ENCODE measurements at regions not wholly inside any gene's neighbourhood (a gene's known extent, or its start where the extent isn't known, plus 50 kb on each side); places are given as distances from the start of the nearest gene placed in this dataset.

DNA sequence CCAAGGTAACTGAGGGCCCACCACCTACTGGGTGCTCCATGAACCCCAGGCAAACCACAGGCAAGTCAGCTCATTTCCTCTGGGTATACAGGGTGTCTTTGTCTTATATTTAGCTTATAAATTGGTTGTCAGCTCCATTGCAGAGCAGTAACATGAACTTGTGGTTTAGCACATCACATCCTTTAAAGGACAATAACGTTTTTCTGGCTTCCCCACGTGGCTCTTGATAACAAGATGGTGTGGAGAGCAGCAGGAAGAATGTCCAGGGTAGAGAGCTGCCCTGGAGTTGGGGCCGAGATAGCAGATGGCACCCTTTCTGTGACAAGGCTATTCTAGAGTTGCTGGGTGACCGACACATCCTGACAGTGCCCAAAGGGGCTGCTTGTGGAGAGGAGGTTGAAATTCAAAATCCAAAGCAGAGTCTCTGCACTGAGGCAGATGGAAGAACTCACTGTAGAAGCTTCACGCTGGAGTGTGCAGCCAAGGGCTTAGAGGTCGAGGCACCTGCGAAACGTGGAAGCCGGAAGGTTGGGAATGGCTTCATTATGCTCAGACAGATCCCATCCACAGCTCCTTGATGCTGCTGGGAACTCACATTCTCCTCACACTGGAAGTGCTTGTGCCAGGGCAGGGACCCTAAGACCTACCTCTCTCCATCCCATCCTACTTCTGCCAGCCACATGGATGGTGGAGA is 133.0 kb upstream of the FRY start:
- no peak for DNase-seq

DNA sequence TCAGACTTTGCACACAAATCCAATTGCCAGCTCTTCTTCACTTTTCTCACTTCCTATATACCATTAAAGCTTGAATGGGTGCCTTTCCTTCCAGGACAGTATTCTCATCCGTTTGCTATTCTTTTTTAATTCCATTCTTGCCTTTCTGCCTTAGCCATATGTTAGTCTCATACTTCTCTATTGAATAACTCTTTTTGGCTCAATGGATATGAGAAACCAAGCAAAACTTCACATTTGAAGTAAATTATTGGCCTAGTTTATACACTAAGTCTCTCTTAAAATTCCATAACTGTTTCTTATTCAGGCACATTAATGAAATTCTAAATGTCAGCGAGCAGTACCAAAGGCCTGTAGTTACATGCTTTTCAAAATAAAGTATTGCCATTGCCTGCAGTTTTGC is 129.6 kb upstream of the FRY start:
- no peak for DNase-seq

DNA sequence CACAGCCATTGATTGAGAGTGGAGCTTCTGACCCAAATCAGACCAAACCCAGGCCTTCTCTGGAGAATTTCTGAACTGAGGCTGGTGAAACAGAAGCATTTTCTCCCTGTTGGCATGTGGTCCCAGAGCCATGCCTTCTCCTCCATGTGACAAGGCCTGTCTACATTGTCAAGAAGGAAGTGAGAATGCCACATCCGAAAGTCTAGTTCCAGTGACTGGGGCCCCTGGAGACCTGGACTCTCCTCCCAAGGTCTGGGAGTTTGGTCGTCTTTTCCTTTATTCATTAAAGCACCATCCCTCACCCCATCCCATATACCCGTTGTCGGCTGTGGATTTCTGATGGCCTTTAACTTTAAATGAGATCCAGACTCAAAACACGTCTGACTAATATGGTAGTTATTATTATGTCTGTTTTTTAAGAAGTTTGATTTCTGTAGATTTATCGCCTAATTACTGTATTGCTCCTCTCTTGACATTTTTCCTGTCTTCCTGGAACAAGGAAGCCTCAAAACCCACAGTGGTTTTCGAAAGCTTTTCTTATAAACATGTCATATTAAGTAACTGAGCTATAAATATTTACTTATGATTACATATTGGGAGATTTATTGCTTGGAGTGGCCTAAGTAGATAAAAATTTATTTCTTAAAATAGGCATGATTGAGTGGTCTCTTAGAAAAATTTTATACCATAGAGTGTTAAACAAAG is 128.3 kb upstream of the FRY start:
- no peak for DNase-seq

DNA sequence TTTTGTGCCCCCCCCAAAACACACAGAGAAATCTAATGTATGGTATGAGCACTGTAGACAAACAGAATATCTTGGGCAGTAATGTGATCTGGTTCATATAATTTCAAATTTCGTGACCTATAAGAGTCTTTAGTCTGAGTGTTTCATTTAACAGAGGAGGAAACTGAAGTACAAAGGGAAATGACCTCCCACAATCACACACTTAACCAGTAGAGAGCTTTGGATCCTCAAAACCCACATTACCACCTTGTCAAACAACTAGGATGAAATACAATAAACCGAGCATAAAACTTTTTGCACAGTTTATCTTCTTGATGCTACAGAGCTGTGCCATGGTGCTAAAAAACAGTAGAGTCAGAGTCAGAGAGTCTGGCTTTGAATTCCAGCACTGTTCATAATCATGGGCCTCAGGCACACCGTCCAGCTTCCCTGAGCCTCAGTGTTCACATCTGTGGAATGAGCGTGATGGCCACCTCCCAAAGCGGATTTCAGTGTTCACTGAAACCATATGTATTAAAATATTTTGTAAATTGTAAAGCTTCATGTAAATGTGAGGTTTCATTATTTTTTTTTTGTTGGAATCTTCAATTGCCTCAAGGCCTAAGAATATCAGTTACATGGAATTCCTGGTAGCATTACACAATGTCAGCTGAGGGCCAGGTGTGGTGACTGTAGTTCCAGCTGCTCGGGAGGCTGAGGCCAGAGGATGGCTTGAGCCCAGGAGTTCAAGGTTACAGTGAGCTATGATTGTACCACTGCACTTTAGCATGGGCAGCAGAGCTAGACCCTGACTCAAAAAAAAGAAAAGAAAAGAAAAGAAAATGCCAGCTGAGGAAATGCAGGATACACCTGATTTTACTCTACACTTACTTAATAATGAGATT is 126.4 kb upstream of the FRY start:
- DNase-seq = no peak

DNA sequence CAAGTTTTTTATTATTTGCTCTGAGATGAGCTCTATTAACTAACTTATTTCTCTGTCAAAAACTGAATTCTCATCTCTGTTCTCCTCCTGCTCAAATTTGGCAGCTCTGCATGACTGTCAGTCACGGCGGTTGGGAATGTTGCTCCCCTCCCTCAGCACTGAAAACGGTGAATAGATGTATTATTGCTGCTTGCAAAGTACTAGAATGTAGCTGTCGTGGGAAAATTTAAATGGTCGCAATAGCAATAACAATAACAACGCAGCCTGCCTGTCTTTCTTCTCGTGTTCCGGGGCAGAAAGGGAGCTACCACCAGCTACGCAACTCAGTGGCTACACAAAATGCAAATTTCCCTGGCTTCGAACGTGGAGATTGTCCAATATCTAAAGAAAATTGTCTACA is 125.6 kb upstream of the FRY start:
- no peak for DNase-seq

DNA sequence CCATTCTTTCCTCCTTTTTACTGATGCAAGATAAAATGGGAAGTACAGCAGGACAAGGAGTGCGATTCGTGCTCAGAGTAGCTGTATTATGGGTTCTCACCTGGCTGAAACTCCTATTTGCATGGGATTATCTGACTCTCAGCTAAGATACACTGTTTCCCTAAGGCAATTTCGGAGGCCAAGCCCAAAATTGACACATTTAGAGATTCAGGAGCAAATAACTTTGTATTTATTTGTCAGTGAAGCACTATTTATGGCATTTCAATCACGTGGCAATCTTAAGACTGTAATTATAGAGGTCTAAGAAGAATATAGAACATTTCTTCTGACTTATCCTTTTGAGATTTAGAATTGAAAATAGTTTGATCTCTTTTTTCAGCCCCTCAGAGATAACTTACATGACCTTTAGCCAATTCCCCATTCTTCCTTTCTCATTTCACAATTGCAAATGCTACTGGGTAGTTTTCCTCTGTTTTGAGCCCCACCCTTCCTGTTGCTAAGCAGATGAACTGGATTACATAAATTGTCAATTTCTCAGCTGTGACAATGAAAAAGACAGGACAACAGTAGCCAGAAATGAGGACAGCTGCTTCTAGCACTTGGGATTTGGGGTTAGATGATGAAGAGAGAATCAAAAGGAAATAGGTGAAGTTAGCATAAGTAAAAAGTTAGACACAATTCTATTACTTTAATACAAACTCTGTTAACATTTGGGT is 122.7 kb upstream of the FRY start:
- no peak for DNase-seq

DNA sequence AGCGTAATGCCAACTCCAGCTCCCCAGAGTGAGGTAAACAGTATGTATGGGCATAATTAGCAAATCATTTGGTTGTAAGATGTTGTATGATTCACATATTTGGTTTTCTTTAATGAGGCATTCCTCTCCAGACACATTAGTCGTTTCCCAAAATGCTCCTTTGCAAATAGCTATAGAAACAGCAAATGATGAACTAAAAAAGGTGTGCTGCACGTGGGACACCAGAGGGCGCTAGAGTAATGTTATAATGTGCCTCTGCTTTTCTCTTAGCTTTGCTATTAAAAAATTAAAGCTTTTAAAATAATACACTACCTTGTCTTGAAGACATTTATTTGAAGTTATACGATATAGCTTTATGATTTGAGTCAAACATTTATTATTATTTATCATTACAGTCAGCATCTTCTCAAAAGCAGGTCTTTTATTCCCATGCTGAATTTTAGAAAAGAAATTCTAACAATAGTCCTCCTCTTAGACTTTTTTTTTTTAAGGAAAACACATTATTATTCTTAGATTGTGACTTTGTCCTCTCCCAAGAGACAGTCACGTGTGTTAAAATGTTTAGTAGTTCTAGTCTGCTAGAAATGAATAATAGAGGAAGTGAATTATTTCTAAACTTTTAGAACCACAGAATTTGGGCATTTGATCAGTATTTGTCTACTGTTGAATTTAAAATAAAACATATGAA is 121.6 kb upstream of the FRY start:
- DNase-seq = peak; percentile 32

DNA sequence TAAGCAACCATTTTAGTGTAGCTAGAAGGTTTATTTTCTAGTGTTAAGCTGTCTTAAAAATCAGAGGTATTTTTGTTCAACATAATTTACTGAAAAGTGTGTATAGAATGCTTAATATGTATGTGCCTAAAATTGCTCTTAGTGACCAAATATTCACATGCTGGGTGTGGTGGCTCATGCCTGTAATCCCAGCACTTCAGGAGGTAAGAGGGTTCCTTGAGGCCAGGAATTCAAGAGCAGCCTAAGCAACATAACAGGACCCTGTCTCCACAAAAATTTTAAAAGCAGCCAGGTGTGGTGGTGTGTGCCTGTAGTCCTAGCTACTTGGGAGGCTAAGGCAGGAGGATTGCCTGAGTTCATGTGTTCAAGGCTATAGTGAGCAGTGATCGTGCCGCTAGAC is 120.9 kb upstream of the FRY start:
- DNase-seq = no peak

DNA sequence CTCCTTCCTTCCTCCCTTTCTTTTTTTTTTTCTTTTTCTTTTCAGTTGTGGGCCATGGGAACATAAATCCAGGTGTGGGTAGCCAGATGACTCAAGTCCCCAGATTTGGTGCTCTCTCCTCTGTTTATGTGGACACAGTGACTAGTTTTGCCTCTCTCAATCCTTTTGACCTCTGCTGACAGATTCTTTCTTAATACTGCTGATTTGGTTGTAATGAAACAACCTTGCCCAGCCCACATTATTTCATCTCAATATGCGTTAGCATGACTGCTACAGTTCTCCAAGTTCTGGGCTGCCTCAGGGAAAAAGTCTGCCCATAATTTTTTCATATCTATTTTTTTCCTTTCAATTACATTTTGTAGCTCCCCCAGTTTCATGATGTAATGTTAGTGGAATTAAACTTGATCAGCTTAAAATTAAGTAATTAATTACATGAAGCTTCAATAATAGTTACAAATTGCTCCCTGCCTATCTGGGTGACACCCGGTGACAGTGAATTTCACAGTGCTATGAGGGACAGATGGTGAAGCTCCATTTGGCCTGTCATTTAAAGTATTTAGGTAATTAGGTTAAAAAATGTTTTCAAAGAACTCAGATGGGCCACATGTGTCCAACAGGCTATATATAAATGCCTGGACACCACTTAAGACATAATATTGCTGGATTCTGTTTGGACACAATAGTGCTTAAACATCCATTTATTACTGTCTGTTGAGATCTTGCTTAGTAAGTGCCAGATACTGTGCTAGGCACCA is 118.8 kb upstream of the FRY start:
- DNase-seq = no peak

DNA sequence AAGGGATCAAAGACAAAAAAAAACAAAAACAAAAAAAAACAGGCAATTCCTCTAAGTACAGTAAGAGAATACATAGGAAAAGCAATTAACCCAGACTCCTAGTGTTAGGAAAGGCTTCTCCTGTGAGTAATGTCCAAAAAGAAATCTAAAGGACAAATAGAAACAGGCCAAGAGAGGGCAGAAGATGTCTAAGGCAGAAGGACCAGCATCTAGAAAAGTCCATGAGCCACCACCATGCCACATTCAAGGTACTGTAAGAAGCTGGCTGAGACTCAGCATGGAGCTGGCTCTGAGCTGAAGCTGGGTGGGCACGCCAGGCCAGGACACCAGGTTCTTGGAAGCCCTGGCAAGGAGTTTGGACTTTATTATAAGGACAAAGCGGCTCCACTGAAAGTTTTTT is 118.1 kb upstream of the FRY start:
- no peak for DNase-seq

DNA sequence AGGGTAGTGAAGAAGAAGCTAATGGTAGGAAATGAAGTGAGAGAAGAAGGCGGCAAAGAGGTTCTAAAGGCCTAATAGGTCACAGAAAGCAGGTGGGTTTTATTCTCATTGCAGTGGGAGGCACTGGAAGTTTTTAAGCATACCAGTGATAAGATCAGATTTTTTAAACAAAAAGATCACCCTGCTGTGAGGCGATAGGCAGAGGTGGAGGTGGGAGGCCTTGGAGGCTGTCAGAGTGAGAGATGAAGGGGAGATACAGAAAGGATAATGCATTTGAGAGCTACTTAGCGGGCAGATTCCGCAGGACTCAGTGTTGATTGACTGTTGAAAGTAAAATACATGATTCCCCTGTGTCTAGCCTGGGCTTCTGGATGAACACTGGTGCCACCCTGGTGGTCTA is 116.7 kb upstream of the FRY start:
- DNase-seq = no peak

DNA sequence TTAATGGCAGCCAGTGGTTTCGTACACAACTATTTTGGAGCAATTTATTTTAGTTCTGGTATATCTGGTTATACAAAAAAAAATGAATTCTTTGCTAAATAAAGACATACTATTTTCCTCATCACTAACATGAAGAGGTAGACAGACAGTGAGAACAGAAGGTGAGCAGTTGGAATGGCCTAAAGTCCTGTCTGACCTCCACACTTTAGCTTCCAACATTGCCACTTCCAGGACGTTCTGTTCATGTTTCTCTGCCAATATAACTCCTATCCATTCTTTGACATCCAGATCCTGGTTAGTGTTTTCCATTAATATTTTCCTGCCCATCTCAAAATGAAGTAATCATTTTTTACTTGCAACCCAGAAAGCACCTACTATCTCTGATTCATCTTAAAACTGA is 112.9 kb upstream of the FRY start:
- no peak for DNase-seq

DNA sequence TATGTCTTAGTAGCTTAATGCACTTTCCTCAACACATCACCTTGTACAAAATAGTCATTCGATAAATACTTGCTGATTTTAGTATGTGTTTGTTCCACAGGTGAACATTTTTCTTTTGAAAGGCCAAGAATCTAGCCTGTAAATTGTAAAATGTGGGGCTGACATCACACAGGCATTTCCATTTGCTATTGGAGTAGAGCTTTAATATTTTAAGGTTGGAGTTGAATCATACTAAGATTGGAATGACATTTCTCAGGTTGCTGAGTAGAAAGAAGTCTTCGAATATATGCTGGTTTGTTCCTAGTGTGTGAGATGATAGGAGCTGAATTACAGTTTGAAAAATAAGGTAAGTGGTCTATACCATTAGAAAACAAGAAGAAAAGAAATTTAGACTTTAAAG is 112.3 kb upstream of the FRY start:
- no peak for DNase-seq

DNA sequence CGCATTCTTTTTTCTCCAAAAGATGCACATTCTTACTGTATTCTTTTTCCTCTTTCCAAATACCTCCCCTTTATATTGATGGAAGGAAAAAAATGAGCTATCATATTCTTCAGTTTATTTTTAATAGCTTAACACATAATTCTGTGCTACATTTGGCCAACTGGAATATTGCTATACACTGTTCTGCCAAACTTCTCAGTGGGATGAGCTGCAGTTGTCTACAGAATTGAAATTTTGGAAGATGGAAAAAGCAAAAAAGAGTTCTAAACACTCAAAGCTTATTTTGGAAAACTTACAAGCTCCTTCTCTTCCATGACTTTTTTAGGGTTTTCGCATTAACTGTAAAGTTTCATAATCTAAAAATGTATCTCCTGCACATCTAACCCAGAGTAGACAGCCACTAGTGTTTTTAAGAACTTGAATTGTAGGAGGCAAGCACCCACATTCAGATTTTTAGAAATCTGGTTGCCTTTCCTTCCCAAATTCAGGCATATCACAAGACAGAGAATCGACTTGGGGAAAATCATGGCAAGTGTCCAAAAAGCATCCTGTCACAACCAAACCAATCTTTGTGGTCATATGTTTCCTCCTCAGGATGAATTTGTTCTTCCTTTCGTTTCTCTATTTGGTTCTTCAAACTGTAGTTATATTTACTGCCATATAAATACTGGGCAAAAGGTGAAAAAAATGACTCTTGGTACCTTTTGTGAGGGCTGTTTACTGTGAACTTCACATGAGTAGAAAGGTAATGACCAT is 111.4 kb upstream of the FRY start:
- DNase-seq = no peak

DNA sequence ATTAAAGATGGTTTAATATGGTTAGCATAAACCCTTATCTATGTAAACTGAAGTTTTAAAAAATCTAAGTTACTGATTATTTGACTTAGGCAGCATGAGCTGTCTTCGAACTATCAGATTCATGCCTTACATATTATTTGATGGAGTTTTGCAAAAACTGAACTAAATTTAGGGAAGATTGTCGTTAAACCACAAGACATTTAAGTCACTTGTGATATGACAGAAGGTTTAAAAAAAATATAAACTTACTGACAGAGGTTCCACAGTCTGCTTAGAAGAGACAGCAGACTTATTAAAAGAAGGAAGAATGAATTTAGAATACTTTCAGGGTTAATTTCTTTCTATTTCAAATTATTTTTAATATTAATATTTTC is 110.9 kb upstream of the FRY start:
- no peak for DNase-seq

DNA sequence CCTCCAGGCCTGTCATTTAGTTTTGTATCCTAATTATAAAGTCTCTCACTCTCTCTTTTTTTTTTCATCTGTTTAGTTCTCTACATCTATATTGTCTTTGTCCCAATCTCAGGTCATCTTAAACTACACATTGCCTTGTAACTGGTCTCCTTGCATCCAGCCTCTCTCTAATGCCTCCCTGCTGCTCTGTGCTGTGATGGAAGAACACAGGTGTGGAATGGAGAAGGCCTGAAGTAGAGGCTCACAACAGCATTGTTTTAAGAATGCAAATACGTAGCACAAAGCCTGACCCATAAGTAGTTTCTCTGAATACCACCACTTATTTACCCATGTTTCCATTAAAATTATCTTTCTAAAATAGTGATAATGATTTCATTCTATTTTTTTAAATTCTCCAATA is 108.8 kb upstream of the FRY start:
- DNase-seq = no peak

DNA sequence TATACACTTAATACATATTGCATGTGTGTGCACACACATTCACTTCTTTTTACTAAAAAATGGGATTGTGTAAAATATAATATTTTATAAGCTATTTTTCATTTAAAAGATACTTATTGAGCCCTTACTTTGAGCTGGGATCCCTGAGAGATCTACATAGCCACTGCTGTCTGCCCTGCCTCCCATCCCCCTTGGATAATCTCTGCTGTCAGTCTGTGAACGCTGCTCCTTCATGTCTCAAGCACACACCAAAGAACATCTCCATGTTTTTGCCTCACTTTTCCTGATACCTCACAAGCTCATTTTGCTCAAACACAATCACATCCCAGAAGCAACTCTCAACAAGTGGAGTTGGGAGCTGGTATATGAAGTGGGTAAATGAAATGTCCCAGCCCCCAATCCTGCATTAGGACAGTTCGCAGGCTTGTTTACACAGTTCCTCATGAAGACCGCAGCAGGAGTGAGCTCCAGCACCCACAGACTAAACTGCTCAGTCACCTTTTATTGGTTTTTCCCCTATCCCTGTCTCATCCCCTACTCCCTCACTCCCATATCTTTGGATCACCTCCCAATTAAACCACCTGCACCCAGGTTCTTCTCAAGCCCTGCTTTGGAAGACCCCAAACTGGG is 108.3 kb upstream of the FRY start:
- peak; percentile 64 for DNase-seq

DNA sequence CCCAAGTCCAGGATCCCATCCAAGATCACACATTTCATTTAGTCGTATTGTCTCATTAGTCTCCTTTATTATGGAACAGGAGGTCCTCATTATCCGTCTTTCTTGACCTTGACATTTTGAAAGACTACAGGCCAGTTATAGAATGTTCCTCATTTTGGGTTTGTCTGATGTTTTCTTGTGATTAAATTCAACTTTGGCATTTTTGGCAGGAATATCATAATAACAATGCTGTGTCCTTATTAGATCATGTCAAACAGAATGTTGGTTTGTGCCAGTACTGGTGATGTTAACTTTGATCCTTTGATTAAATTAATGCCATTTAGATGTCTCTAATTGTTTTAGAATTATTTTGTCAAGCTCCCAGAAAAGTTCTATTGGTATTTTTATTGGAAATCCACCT is 106.5 kb upstream of the FRY start:
- DNase-seq = no peak

DNA sequence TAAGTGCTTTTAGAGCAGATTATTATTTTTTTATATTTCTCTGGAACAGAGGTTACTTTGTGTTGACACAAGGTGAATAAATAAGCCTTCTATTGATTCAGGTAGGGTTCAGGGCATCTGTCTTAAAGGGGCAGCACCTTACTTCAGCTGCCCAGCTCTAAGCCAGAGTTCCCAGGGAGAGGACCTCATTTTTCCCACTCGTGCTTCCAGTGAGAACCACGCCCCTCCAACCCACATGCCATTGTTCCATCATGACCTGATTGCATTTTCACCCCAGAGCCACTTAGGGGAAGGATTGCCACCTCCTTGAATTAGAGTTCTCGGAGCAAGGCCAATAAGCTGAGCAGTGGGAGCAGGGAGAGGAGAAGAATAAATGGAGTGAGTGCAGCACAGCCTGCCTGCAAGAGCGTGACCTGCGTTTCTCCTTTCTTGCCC is 104.3 kb upstream of the FRY start:
- DNase-seq = peak; percentile 86

DNA sequence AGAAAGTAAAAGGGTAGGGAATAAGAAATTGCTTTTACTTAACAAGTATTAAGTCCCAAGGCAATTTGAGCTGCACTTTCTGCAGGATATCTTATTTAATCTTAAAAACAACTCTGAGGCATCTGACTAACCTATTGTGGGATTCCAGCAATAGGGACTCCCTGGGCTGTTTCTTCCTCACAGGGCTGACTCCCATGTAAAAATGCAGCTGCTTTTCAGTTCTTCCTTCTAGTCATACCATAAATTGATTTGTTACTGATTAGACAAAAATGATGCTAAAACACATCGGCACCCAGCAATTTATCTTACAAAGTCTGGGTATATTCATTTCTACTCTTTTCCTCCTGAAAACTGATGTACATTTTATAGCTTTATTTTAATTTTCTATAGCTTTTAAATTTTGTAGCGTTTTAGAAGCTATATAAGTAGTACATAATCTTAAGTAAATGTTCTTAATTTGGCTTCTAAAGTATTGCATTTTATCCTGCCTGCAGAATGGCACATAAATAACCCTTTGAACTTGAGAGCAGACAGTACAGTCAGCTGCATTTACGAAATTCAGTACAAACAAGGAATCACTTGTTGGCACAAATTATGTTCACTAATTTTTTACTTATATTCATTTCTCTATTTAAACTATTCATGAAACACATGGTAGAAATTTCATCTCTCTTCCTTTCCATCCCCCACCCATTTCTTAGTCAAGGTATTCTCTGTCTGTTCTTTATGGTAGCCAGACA is 102.4 kb upstream of the FRY start:
- DNase-seq = no peak
